ENCODE measurements at regions not wholly inside any gene's neighbourhood (a gene's known extent, or its start where the extent isn't known, plus 50 kb on each side); places are given as distances from the start of the nearest gene placed in this dataset.

DNA sequence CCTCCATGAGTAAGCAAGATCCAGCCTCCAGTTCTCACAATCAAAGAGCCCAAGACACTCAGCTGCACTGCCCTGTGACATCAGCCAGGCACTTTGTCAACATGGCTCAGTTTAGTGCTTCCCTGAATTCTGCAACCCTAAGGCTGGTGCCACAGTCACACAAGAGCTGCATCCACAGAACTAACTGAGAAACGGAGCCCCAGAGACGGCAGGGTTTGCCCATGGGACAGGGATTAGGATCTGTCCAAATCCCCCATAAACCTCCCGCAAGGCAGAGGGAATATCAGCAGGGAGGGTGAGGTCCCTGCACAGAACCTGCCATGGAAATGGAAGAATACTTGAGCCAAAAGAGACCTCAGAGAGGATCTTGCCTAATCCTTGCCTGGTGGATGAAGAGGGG lies 70.4 kb upstream of the UQCRFS1 start:
- Histone ChIP-seq H3K4me3 (replicated peaks; ENCODE audit: insufficient read depth, low read length) (no peak overlapping the region), H3K27ac (replicated peaks) (peak overlapping the region; percentile 44), H3K27me3 (ENCODE audit: insufficient read depth, poor library complexity, severe bottlenecking) (no peaks in the 10 kb centered on the region)
- DNase-seq (ENCODE audit: low read depth in 1 of 2, low spot score in 1 of 2): peak in 1 of 2 experiments; percentile 45
- TF ChIP-seq, protein P1, sequence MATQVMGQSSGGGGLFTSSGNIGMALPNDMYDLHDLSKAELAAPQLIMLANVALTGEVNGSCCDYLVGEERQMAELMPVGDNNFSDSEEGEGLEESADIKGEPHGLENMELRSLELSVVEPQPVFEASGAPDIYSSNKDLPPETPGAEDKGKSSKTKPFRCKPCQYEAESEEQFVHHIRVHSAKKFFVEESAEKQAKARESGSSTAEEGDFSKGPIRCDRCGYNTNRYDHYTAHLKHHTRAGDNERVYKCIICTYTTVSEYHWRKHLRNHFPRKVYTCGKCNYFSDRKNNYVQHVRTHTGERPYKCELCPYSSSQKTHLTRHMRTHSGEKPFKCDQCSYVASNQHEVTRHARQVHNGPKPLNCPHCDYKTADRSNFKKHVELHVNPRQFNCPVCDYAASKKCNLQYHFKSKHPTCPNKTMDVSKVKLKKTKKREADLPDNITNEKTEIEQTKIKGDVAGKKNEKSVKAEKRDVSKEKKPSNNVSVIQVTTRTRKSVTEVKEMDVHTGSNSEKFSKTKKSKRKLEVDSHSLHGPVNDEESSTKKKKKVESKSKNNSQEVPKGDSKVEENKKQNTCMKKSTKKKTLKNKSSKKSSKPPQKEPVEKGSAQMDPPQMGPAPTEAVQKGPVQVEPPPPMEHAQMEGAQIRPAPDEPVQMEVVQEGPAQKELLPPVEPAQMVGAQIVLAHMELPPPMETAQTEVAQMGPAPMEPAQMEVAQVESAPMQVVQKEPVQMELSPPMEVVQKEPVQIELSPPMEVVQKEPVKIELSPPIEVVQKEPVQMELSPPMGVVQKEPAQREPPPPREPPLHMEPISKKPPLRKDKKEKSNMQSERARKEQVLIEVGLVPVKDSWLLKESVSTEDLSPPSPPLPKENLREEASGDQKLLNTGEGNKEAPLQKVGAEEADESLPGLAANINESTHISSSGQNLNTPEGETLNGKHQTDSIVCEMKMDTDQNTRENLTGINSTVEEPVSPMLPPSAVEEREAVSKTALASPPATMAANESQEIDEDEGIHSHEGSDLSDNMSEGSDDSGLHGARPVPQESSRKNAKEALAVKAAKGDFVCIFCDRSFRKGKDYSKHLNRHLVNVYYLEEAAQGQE (IDR thresholded peaks at IDR 0.05; ENCODE audit: insufficient replicate concordance, low read depth): no peak
- TF ChIP-seq, protein P2, sequence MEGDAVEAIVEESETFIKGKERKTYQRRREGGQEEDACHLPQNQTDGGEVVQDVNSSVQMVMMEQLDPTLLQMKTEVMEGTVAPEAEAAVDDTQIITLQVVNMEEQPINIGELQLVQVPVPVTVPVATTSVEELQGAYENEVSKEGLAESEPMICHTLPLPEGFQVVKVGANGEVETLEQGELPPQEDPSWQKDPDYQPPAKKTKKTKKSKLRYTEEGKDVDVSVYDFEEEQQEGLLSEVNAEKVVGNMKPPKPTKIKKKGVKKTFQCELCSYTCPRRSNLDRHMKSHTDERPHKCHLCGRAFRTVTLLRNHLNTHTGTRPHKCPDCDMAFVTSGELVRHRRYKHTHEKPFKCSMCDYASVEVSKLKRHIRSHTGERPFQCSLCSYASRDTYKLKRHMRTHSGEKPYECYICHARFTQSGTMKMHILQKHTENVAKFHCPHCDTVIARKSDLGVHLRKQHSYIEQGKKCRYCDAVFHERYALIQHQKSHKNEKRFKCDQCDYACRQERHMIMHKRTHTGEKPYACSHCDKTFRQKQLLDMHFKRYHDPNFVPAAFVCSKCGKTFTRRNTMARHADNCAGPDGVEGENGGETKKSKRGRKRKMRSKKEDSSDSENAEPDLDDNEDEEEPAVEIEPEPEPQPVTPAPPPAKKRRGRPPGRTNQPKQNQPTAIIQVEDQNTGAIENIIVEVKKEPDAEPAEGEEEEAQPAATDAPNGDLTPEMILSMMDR (IDR thresholded peaks at IDR 0.05; ENCODE audit: insufficient read depth, low read length): no peak
- TF ChIP-seq GABPA (IDR thresholded peaks at IDR 0.05; ENCODE audit: low read depth) (no peak), POLR2AphosphoS5 (IDR thresholded peaks at IDR 0.05; ENCODE audit: low read depth) (no peak), SPI1 (IDR thresholded peaks at IDR 0.05; ENCODE audit: borderline replicate concordance, low read depth) (no peak)

DNA sequence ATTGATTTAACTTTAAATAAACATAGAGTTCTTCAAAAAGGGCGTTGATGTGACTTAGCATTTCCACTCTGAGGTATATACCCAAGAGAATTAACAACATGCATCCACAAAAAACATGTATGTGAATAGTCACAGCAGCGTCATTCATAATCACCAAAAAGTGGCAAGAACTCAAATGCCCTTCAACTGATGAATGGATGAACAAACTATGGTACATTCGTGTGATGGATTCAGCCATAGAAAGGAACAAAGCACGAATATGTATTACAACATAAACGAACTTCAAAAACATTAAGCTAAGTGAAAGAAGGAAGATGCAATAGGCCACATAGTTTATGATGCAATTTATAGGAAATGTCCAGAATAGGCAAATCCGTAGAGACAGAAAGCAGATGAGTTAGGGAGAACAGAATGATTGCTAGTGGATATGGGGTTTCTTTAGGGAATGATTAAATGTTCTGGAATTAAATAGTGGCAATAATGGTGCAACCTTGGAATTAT lies 72.3 kb upstream of the UQCRFS1 start:
- DNase-seq (ENCODE audit: low read depth in 1 of 2, low spot score in 1 of 2): peak; percentile 18 to 25
- no peaks in the 10 kb centered on the region for H3K27me3 ChIP-seq (ENCODE audit: insufficient read depth, poor library complexity, severe bottlenecking)
- H3K27ac ChIP-seq (replicated peaks): peak overlapping the region; percentile 69
- TF ChIP-seq, protein P1 (IDR thresholded peaks at IDR 0.05; ENCODE audit: insufficient replicate concordance, low read depth): no peak
- TF ChIP-seq SPI1 (IDR thresholded peaks at IDR 0.05; ENCODE audit: borderline replicate concordance, low read depth) (no peak), GABPA (IDR thresholded peaks at IDR 0.05; ENCODE audit: low read depth) (no peak), POLR2AphosphoS5 (IDR thresholded peaks at IDR 0.05; ENCODE audit: low read depth) (no peak)
- TF ChIP-seq, protein P2 (IDR thresholded peaks at IDR 0.05; ENCODE audit: insufficient read depth, low read length): no peak
- H3K4me3 ChIP-seq (replicated peaks; ENCODE audit: insufficient read depth, low read length): no peak overlapping the region

DNA sequence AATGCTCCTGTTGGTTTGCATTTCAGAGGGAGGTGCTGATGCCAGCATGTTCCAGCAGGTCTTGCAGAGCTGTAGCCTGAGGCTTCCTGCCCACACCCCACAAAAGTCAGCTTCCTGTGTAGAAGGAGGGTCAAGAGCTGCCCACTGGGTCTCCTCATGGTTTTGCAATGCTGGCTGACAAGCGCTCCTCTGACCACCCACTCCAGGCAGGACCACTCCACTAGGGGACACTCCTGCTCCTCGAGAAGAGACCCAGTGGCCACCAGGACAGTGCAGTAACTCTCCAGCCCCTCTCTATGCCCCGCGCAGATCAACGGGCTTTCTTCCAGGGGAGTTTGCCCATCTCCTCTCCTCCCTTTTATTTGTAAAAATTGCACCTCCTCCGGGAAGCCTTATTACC lies 72.9 kb upstream of the UQCRFS1 start:
- DNase-seq (ENCODE audit: low read depth in 1 of 2, low spot score in 1 of 2): peak; percentile 28 to 65
- no peaks in the 10 kb centered on the region for H3K27me3 ChIP-seq (ENCODE audit: insufficient read depth, poor library complexity, severe bottlenecking)
- no peak for TF ChIP-seq POLR2AphosphoS5 (IDR thresholded peaks at IDR 0.05; ENCODE audit: low read depth)
- TF ChIP-seq GABPA (IDR thresholded peaks at IDR 0.05; ENCODE audit: low read depth): no peak
- TF ChIP-seq SPI1 (IDR thresholded peaks at IDR 0.05; ENCODE audit: borderline replicate concordance, low read depth): no peak
- TF ChIP-seq, protein P2 (IDR thresholded peaks at IDR 0.05; ENCODE audit: insufficient read depth, low read length): no peak
- TF ChIP-seq, protein P1 (IDR thresholded peaks at IDR 0.05; ENCODE audit: insufficient replicate concordance, low read depth): no peak
- peak overlapping the region; percentile 69 for H3K27ac ChIP-seq (replicated peaks)
- H3K4me3 ChIP-seq (replicated peaks; ENCODE audit: insufficient read depth, low read length): no peak overlapping the region

Measured in HL-60 (cell line).